GM12878 (cell line): ENCODE measurements at regions not wholly inside any gene's neighbourhood (a gene's known extent, or its start where the extent isn't known, plus 50 kb on each side); places are given as distances from the start of the nearest gene placed in this dataset.

Experiments used
- ATAC-seq: fragments of 200-7000 bp; cut with Tn5 transposase; 3 replicates; pipeline ENCODE4 v1.9.1; 2020; ENCODE audit warnings: mild to moderate bottlenecking, moderate library complexity
- BruUV-seq: library from RNA; stranded (reverse); fragments of 400-500 nt; replicated peaks from 2 replicates; lab custom pipeline; 2021; lab: Mats Ljungman, UMichigan
- CTCF ChIA-PET: fragments of 300-600 bp; sonication (Branson Sonifier 250); formaldehyde crosslinking; extraction: SDS; loops from one replicate; lab custom pipeline; 2021; ENCODE audit warnings: inconsistent platforms; lab: Yijun Ruan, JAX
- POLR2A ChIA-PET: fragments of 350-600 bp; formaldehyde crosslinking; extraction: SDS; loops from one replicate; lab custom pipeline; 2021; ENCODE audit warnings: inconsistent platforms; lab: Charles Lee
- RAD21 ChIA-PET: fragments of 300-600 bp; sonication (Branson Sonifier 250); formaldehyde crosslinking; loops from one replicate; lab custom pipeline; 2023; ENCODE audit warnings: antibody characterized with exemption; ENCODE audit not compliant: unreplicated experiment; lab: Charles Lee
- SMC1A ChIA-PET: fragments of 300-600 bp; sonication (Branson Sonifier 250); formaldehyde crosslinking; loops from one replicate; lab custom pipeline; 2023; ENCODE audit not compliant: unreplicated experiment, uncharacterized antibody; lab: Charles Lee
- DNase-seq: peaks from one replicate; pipeline ENCODE4 v3.0.0-alpha.2; 2011; ENCODE audit warnings: low read depth, low spot score
- FAIRE-seq: peaks from 3 replicates; lab custom pipeline; 2011; peaks lifted over from hg19 to GRCh38; lab: Jason Lieb, UNC
- H2AFZ ChIP-seq: 2 replicates; pipeline ENCODE4 v1.6.0; 2011; ENCODE audit warnings: low read depth, low read length, control low read depth; ENCODE audit not compliant: control insufficient read depth
- H3K27ac ChIP-seq: 2 replicates; pipeline ENCODE4 v1.5.1; 2011; ENCODE audit warnings: control low read depth; ENCODE audit not compliant: control insufficient read depth, insufficient read depth
- H3K27me3 ChIP-seq, 2 experiments: replicated peaks in 1 of 2; 2 replicates each; pipeline versions ENCODE4 v1.6.0 to v1.6.1; 2011; ENCODE audit warnings: low read length in 1 of 2; ENCODE audit not compliant: control insufficient read depth in 2 of 2, insufficient read depth in 2 of 2
- H3K36me3 ChIP-seq, 2 experiments: 2 replicates each; pipeline ENCODE4 v1.5.1; 2011; ENCODE audit warnings: low read length in 1 of 2; ENCODE audit not compliant: control insufficient read depth in 2 of 2, insufficient read depth in 2 of 2
- H3K4me1 ChIP-seq: 2 replicates; pipeline ENCODE4 v1.6.1; 2011; ENCODE audit warnings: mild to moderate bottlenecking, low read length, moderate library complexity, mixed read lengths; ENCODE audit not compliant: control insufficient read depth, insufficient read depth
- H3K4me2 ChIP-seq: 2 replicates; pipeline ENCODE4 v1.6.0; 2011; ENCODE audit warnings: control low read depth; ENCODE audit not compliant: control insufficient read depth, insufficient read depth
- H3K4me3 ChIP-seq: fragments of 200-600 bp; sonication (generic); 2 replicates; pipeline ENCODE4 v1.5.1; 2016
- H3K79me2 ChIP-seq: 2 replicates; pipeline ENCODE4 v1.6.0; 2011; ENCODE audit warnings: low read length; ENCODE audit not compliant: control insufficient read depth, insufficient read depth
- H3K9ac ChIP-seq: 2 replicates; pipeline ENCODE4 v1.8.0; 2011; ENCODE audit warnings: low read length, control low read depth, mixed read lengths; ENCODE audit not compliant: control insufficient read depth, insufficient read depth
- H3K9me3 ChIP-seq: replicated peaks from 3 replicates; pipeline ENCODE4 v1.5.1; 2011; ENCODE audit warnings: mild to moderate bottlenecking, low read length; ENCODE audit not compliant: control insufficient read depth, insufficient read depth
- H4K20me1 ChIP-seq: 2 replicates; pipeline ENCODE4 v1.6.0; 2011; ENCODE audit not compliant: control insufficient read depth, insufficient read depth
- BACH1 ChIP-seq: fragments of 450-650 bp; IDR thresholded peaks from 2 replicates; pipeline ENCODE4 v1.6.1; 2017; ENCODE audit warnings: mild to moderate bottlenecking, borderline replicate concordance
- CHD2 ChIP-seq: IDR thresholded peaks from 2 replicates; pipeline ENCODE4 v1.6.1; 2011; ENCODE audit warnings: low read depth, low read length, improper control_type of control experiment, borderline replicate concordance
- DPF2 ChIP-seq: fragments of 450-650 bp; IDR thresholded peaks from 2 replicates; pipeline ENCODE4 v1.6.1; 2017; ENCODE audit warnings: mild to moderate bottlenecking
- EZH2 ChIP-seq: IDR thresholded peaks from 2 replicates; pipeline ENCODE4 v1.6.1; 2012; ENCODE audit warnings: low read depth, mild to moderate bottlenecking, control low read depth, inconsistent platforms, low read length, borderline replicate concordance; ENCODE audit not compliant: control insufficient read depth
- RELA ChIP-seq: fragments of 450-650 bp; IDR thresholded peaks from 2 replicates; pipeline ENCODE4 v1.8.0; 2014; ENCODE audit warnings: borderline replicate concordance; ENCODE audit not compliant: partially characterized antibody
- SREBF2 ChIP-seq: IDR thresholded peaks from 2 replicates; pipeline ENCODE4 v1.6.1; 2012; ENCODE audit warnings: mild to moderate bottlenecking, low read length
- ZNF217 ChIP-seq: fragments of 450-650 bp; IDR thresholded peaks from 2 replicates; pipeline ENCODE4 v1.6.1; 2017; ENCODE audit warnings: antibody characterized with exemption, mild to moderate bottlenecking
- WGBS: methylation state at CpG from one replicate; pipeline ENCODE4 v1.1.6; 2016; ENCODE audit warnings: low lambda C conversion rate; ENCODE audit not compliant: insufficient replicate concordance, insufficient coverage; ENCODE audit errors: missing lambda C conversion rate; 5-methylcytosine and 5-hydroxymethylcytosine counted together
- in situ Hi-C: fragments of 300-500 bp; cut with MboI; formaldehyde crosslinking; loops from 9 replicates; pipeline ENCODE4 v1.14.3; 2018; ENCODE audit warnings: mixed read lengths
- intact Hi-C: fragments of 100-400 bp; cut with micrococcal nuclease; formaldehyde crosslinking; loops from one replicate; pipeline ENCODE4 v1.14.2; 2022; ENCODE audit not compliant: unreplicated experiment
- TF ChIP-seq, protein P1 (sequence below): IDR thresholded peaks from 2 replicates; pipeline ENCODE4 v1.6.1; 2011; ENCODE audit warnings: borderline replicate concordance, low read depth, mild to moderate bottlenecking, moderate library complexity, mixed read lengths, low read length; ENCODE audit not compliant: insufficient read depth; ENCODE audit errors: extremely low read length

DNA sequence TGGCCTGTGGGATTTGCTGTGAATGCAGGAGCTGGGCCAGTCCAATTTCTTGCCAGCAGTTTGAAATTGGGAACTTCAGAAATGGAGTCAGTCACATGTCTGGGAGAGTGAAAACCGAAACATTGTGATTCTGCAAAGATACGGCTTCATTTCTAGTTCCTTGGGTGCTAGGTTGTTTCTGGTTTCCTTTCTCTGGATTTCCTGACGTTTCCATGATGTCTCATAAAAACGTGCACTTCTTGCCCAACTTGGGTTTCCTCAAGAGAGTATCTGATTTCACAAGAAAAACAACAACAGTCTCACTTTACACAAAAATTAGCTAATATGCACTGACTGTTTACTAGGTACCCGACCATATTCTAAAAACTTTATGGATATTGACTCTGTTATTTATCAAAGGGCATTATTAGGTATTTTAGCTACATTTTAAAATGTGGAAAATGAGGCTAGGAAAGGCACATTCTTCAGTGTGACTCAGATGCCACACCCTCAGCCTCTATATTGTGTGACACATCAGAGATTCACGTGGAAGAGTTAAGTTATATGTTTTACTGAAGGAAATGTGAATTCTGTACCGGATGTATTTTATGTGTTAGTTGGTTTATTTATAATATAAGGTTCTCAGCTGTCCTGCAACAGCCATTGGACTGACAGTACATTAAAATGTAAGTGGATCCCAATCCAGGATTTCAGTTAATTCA is 225.0 kb upstream of the PUDP start:
- Histone ChIP-seq H4K20me1 (no peaks in the 10 kb centered on the region), H2AFZ (no peak overlapping the region), H3K79me2 (no peaks in the 10 kb centered on the region), H3K4me3 (no peak overlapping the region), H3K4me1 (no peaks in the 10 kb centered on the region), H3K4me2 (no peak overlapping the region), H3K27ac (no peak overlapping the region), H3K9ac (no peak overlapping the region), H3K27me3 (no peaks in the 10 kb centered on the region), H3K36me3 (no peaks in the 10 kb centered on the region), H3K9me3 (no peaks in the 10 kb centered on the region; the same call in 2 of the 3 replicates)
- no TSS peak for BruUV-seq
- in situ Hi-C loops (no loop called here), intact Hi-C loops (no loop called here)
- no peak for FAIRE-seq
- ChIA-PET RAD21 (no interaction called here), POLR2A (no interaction called here), CTCF (no interaction called here), SMC1A (no interaction called here)
- TF ChIP-seq EZH2: no peak
- TF ChIP-seq BACH1: no peak
- TF ChIP-seq SREBF2: no peak
- no peak for TF ChIP-seq CHD2
- TF ChIP-seq RELA: no peak
- TF ChIP-seq, protein P1, sequence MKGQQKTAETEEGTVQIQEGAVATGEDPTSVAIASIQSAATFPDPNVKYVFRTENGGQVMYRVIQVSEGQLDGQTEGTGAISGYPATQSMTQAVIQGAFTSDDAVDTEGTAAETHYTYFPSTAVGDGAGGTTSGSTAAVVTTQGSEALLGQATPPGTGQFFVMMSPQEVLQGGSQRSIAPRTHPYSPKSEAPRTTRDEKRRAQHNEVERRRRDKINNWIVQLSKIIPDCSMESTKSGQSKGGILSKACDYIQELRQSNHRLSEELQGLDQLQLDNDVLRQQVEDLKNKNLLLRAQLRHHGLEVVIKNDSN: no peak
- TF ChIP-seq DPF2: no peak
- no peak for TF ChIP-seq ZNF217
- no peak for ATAC-seq
- no peak for DNase-seq
- WGBS: 36% methylated on average over 7 of the region's 7 CpGs
